ENCODE measurements at regions not wholly inside any gene's neighbourhood (a gene's known extent, or its start where the extent isn't known, plus 50 kb on each side); places are given as distances from the start of the nearest gene placed in this dataset.

- no peak for TF ChIP-seq CTCF (IDR thresholded peaks at IDR 0.05)
- Histone ChIP-seq H3K27ac (no peak overlapping the region), H3K9me3 (peaks cover 0 to 31% (median 0%) of the 10 kb centered on the region in 11 donors), H3K4me1 (no peaks in the 10 kb centered on the region), H3K27me3 (no peaks in the 10 kb centered on the region), H3K4me3 (no peak overlapping the region), H3K36me3 (no peaks in the 10 kb centered on the region)
- ATAC-seq (no peak), DNase-seq (no peak)
- WGBS, 2 donors: 82 to 83% methylated on average over 3 of the region's 3 CpGs
- intact Hi-C loops (cut with DNase I): no loop called here
Observed at GRCh38 chr20:60543598-60543997, 585.4 kb downstream of the CDH26 start.

GRCh38 chr20:60553095-60553494 is 594.9 kb downstream of the CDH26 start:
- no peaks in the 10 kb centered on the region for H3K36me3 ChIP-seq
- DNase-seq: no peak
- no peaks in the 10 kb centered on the region for H3K4me1 ChIP-seq
- H3K4me3 ChIP-seq: no peak overlapping the region
- peaks cover 0 to 19% (median 0%) of the 10 kb centered on the region in 7 donors for H3K27me3 ChIP-seq
- 83 to 86% methylated on average over 5 of the region's 5 CpGs for WGBS, 2 donors
- no peak for TF ChIP-seq CTCF (IDR thresholded peaks at IDR 0.05)
- ATAC-seq: no peak
- no peaks in the 10 kb centered on the region for H3K9me3 ChIP-seq
- no peak overlapping the region for H3K27ac ChIP-seq
- intact Hi-C loops (cut with DNase I): no loop called here

GRCh38 chr20:60558486-60558885 is 600.3 kb downstream of the CDH26 start:
- no peak for DNase-seq
- no peaks in the 10 kb centered on the region for H3K4me1 ChIP-seq
- H3K9me3 ChIP-seq: no peaks in the 10 kb centered on the region
- WGBS, 2 donors: 70 to 85% methylated on average over 3 of the region's 3 CpGs
- no peak overlapping the region for H3K4me3 ChIP-seq
- H3K27me3 ChIP-seq: peaks cover 0 to 39% (median 16%) of the 10 kb centered on the region in 7 donors
- no peak for TF ChIP-seq CTCF (IDR thresholded peaks at IDR 0.05)
- no peak for ATAC-seq
- no peak overlapping the region for H3K27ac ChIP-seq
- H3K36me3 ChIP-seq: no peaks in the 10 kb centered on the region
- intact Hi-C loops (cut with DNase I): no loop called here

- no peaks in the 10 kb centered on the region for H3K36me3 ChIP-seq
- H3K27me3 ChIP-seq: peaks cover 0 to 39% (median 16%) of the 10 kb centered on the region in 7 donors
- intact Hi-C loops (cut with DNase I): no loop called here
- ATAC-seq (peak in 1 of 8 donors; percentile 37), DNase-seq (no peak)
- no peaks in the 10 kb centered on the region for H3K9me3 ChIP-seq
- WGBS, 2 donors: 27 to 35% methylated on average over 7 of the region's 7 CpGs
- no peak overlapping the region for H3K4me3 ChIP-seq
- H3K27ac ChIP-seq: no peak overlapping the region
- TF ChIP-seq CTCF (IDR thresholded peaks at IDR 0.05): no peak
- H3K4me1 ChIP-seq: no peaks in the 10 kb centered on the region
Observed at GRCh38 chr20:60559462-60559861, 601.2 kb downstream of the CDH26 start.

Data from heart right ventricle (tissue), 16 donors.